ENCODE measurements at regions not wholly inside any gene's neighbourhood (a gene's known extent, or its start where the extent isn't known, plus 50 kb on each side); places are given as distances from the start of the nearest gene placed in this dataset.

DNA sequence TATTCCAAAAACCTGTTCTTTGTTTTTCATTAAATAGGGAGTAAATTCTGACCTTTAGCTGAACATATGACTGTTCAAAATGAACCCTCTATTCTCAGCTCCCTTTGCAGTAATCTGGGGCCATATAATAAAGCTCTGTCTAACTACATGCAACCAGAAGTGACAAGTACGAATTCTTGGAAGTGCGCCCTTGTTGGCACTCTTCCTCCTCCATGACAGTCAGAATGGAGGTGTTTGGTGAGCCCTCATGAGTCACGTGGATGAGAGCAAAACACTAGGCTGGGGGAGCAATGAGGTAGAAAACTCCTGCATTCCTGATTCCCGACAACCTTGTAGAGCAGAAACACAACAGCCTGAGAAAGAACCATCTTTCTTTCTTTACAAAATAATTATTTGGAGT lies 552.9 kb downstream of the FBXO15 start:
- TF ChIP-seq, protein P1, sequence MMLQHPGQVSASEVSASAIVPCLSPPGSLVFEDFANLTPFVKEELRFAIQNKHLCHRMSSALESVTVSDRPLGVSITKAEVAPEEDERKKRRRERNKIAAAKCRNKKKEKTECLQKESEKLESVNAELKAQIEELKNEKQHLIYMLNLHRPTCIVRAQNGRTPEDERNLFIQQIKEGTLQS (IDR thresholded peaks at IDR 0.05; ENCODE audit: borderline replicate concordance, extremely low read depth, low read depth, low read length) = no peak
- no peak for TF ChIP-seq BMI1 (IDR thresholded peaks at IDR 0.05; ENCODE audit: borderline replicate concordance)
- no peak for TF ChIP-seq NRF1 (conservative IDR thresholded peaks at IDR 0.05; ENCODE audit: low read depth, low read length)
- no peak for TF ChIP-seq TCF12 (IDR thresholded peaks at IDR 0.05; ENCODE audit: low read depth, low read length)
- no peak for TF ChIP-seq JUNB (IDR thresholded peaks at IDR 0.05)
- no peak for TF ChIP-seq MYC (IDR thresholded peaks at IDR 0.05; ENCODE audit: insufficient read depth, insufficient read length, insufficient replicate concordance, low read length, severe bottlenecking)
- TF ChIP-seq SRF (IDR thresholded peaks at IDR 0.05; ENCODE audit: low read depth in 2 of 2, low read length in 2 of 2) = no peak
- TF ChIP-seq IKZF1 (conservative IDR thresholded peaks at IDR 0.05) = no peak
- TF ChIP-seq GABPA (IDR thresholded peaks at IDR 0.05; ENCODE audit: low read depth) = no peak
- TF ChIP-seq FOXK2 (IDR thresholded peaks at IDR 0.05) = no peak
- TF ChIP-seq CHD2 (IDR thresholded peaks at IDR 0.05; ENCODE audit: borderline replicate concordance, low read depth, low read length) = no peak
